ENCODE measurements at regions not wholly inside any gene's neighbourhood (a gene's known extent, or its start where the extent isn't known, plus 50 kb on each side); places are given as distances from the start of the nearest gene placed in this dataset.

DNA sequence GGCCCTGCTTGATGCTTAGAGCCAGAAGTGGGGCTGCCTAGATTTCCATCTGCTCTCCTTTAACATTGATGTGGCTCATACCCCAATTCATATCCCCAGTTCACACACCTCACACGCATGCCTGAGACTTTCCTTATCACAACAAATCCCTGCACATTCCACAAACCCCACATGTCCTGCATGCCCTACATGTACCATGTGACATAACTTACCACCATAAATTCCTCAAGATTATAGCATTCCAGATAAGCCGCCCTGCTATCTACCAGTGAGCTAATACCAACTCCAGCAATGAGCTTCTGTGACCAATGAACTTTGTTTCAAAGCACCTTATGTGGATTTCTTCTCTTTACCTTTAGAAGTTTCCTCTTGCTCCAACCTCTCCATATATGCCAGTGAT lies 104.7 kb upstream of the RAB11FIP2 start:
- TF ChIP-seq, protein P1, sequence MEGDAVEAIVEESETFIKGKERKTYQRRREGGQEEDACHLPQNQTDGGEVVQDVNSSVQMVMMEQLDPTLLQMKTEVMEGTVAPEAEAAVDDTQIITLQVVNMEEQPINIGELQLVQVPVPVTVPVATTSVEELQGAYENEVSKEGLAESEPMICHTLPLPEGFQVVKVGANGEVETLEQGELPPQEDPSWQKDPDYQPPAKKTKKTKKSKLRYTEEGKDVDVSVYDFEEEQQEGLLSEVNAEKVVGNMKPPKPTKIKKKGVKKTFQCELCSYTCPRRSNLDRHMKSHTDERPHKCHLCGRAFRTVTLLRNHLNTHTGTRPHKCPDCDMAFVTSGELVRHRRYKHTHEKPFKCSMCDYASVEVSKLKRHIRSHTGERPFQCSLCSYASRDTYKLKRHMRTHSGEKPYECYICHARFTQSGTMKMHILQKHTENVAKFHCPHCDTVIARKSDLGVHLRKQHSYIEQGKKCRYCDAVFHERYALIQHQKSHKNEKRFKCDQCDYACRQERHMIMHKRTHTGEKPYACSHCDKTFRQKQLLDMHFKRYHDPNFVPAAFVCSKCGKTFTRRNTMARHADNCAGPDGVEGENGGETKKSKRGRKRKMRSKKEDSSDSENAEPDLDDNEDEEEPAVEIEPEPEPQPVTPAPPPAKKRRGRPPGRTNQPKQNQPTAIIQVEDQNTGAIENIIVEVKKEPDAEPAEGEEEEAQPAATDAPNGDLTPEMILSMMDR (IDR thresholded peaks at IDR 0.05; ENCODE audit: insufficient read depth, low read length, poor library complexity, severe bottlenecking), result no peak
- TF ChIP-seq EZH2phosphoT487 (conservative IDR thresholded peaks at IDR 0.05; ENCODE audit: low read length), result no peak
